B cell (primary cell): ENCODE measurements at regions not wholly inside any gene's neighbourhood (a gene's known extent, or its start where the extent isn't known, plus 50 kb on each side); places are given as distances from the start of the nearest gene placed in this dataset.

Experiments
- EZH2 ChIP-seq: IDR thresholded peaks from 2 replicates; pipeline ENCODE4 v1.6.1; 2012; ENCODE audit warnings: borderline replicate concordance, low read depth, mild to moderate bottlenecking, moderate library complexity, low read length; ENCODE audit not compliant: insufficient read depth, poor library complexity, severe bottlenecking
- TF ChIP-seq, protein P1 (sequence below): fragments of 200-600 bp; IDR thresholded peaks from one replicate; pipeline ENCODE4 v1.8.0; 2022; ENCODE audit warnings: antibody characterized with exemption, mild to moderate bottlenecking

DNA sequence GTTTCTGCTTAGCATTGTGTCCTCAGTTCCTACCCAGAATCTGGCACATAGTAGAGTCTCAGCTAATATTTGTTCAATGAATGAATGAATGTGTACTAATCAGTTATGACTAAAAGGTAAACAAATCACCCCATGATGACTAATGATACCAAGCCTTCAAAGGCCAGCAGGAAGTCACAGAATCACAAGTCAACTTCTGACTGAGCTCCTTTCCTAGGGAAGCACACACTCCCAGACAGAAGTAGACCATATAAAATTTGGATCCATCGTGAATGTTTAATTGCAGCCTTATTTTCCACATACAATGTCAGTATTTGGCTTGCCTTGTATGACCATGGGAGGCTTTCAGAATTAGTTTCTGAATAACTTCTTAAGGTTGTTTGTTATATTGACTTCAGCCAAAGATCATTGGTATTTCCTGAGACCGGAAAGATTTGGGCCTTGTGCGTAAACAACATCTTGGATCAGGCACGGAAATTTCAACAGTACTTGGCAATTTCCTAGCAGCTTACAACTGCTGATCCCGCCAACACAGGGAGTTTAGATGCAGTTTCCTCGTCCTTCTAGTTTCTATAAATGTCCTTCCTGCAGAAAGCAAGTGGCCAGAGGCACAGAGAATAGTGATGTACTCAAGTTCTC, 185.9 kb upstream of the ATP1B1 start:
- TF ChIP-seq, protein P1, sequence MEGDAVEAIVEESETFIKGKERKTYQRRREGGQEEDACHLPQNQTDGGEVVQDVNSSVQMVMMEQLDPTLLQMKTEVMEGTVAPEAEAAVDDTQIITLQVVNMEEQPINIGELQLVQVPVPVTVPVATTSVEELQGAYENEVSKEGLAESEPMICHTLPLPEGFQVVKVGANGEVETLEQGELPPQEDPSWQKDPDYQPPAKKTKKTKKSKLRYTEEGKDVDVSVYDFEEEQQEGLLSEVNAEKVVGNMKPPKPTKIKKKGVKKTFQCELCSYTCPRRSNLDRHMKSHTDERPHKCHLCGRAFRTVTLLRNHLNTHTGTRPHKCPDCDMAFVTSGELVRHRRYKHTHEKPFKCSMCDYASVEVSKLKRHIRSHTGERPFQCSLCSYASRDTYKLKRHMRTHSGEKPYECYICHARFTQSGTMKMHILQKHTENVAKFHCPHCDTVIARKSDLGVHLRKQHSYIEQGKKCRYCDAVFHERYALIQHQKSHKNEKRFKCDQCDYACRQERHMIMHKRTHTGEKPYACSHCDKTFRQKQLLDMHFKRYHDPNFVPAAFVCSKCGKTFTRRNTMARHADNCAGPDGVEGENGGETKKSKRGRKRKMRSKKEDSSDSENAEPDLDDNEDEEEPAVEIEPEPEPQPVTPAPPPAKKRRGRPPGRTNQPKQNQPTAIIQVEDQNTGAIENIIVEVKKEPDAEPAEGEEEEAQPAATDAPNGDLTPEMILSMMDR = no peak
- no peak for TF ChIP-seq EZH2
